A549 (cell line): ENCODE measurements at regions not wholly inside any gene's neighbourhood (a gene's known extent, or its start where the extent isn't known, plus 50 kb on each side); places are given as distances from the start of the nearest gene placed in this dataset.
"Not testable (repeated sequence)": the region's sequence is repeated elsewhere in the genome, so short reads cannot be mapped to it uniquely, and the experiment has no call there.

Experiments used
- ATAC-seq, 2 experiments: fragments of 200-7000 bp in 1 of 2; fragments of >200 bp in 1 of 2; cut with Nextera tagmentation in 1 of 2; cut with Tn5 transposase in 1 of 2; 3 replicates each; pipeline versions ENCODE4 v1.8.0 to v1.9.1; 2018 to 2020; ENCODE audit warnings: mild to moderate bottlenecking in 1 of 2, moderate library complexity in 1 of 2
- CTCF ChIA-PET: fragments of 300-600 bp; sonication (Branson Sonifier 250); formaldehyde crosslinking; extraction: SDS; loops from one replicate; lab custom pipeline; 2021; ENCODE audit warnings: antibody characterized with exemption, inconsistent platforms; lab: Yijun Ruan, JAX
- POLR2A ChIA-PET: fragments of 350-600 bp; formaldehyde crosslinking; extraction: SDS; loops from one replicate; lab custom pipeline; 2021; ENCODE audit warnings: antibody characterized with exemption, inconsistent platforms; lab: Yijun Ruan, JAX
- DNase-seq, 2 experiments: peaks; one replicate each; pipeline versions ENCODE4 v3.0.0 to v3.0.0-alpha.2; 2011 to 2016; ENCODE audit warnings: low read depth in 1 of 2, low spot score in 1 of 2
- FAIRE-seq: peaks from 2 replicates; lab custom pipeline; 2011; peaks lifted over from hg19 to GRCh38; lab: Jason Lieb, UNC
- H3K27ac ChIP-seq, 2 experiments: fragments of >200 bp; sonication (Bioruptor Twin); formaldehyde crosslinking; 3 replicates each; pipeline ENCODE4 v1.5.1; 2016 to 2017
- H3K4me1 ChIP-seq: fragments of >200 bp; sonication (Bioruptor Twin); formaldehyde crosslinking; 3 replicates; pipeline ENCODE4 v1.6.1; 2016
- H3K4me2 ChIP-seq: fragments of >200 bp; sonication (Bioruptor Twin); formaldehyde crosslinking; 3 replicates; pipeline ENCODE4 v1.6.1; 2016
- H3K4me3 ChIP-seq: fragments of >200 bp; sonication (Bioruptor Twin); formaldehyde crosslinking; 3 replicates; pipeline ENCODE4 v1.5.1; 2016
- H3K9me3 ChIP-seq: fragments of >200 bp; sonication (Bioruptor Twin); formaldehyde crosslinking; 3 replicates; pipeline ENCODE4 v1.6.1; 2016
- CBX8 ChIP-seq: fragments of 200-600 bp; sonication (generic); IDR thresholded peaks from 2 replicates; pipeline ENCODE4 v1.6.1; 2016
- CEBPB ChIP-seq, 2 experiments: fragments of >200 bp in 1 of 2; sonication (Bioruptor Twin) in 1 of 2; formaldehyde crosslinking in 1 of 2; IDR thresholded peaks; 2 replicates each; pipeline ENCODE4 v1.6.1; 2012 to 2016
- E2F6 ChIP-seq: IDR thresholded peaks from 2 replicates; pipeline ENCODE4 v1.6.1; 2012; ENCODE audit warnings: low read depth, borderline replicate concordance
- EHMT2 ChIP-seq: fragments of 200-600 bp; sonication (generic); IDR thresholded peaks from 2 replicates; pipeline ENCODE4 v1.6.1; 2016; ENCODE audit warnings: antibody characterized with exemption, low read depth, mild to moderate bottlenecking, moderate library complexity
- ELK1 ChIP-seq: fragments of 150-350 bp; IDR thresholded peaks from 2 replicates; pipeline ENCODE4 v1.6.1; 2014; ENCODE audit warnings: low read depth, mild to moderate bottlenecking, low read length
- ESRRA ChIP-seq: fragments of 150-350 bp; IDR thresholded peaks from 2 replicates; pipeline ENCODE4 v1.6.1; 2014; ENCODE audit warnings: mild to moderate bottlenecking, low read length, borderline replicate concordance
- FOSB ChIP-seq: fragments of 250-450 bp; sonication (Bioruptor Pico); IDR thresholded peaks from 2 replicates; pipeline ENCODE4 v1.5.0; 2020; ENCODE audit warnings: mild to moderate bottlenecking, moderate library complexity
- GATA3 ChIP-seq: IDR thresholded peaks from 2 replicates; pipeline ENCODE4 v1.6.1; 2012; ENCODE audit warnings: borderline replicate concordance
- HES2 ChIP-seq: fragments of >200 bp; sonication (Bioruptor Twin); formaldehyde crosslinking; IDR thresholded peaks from 2 replicates; pipeline ENCODE4 v1.6.1; 2016
- HMGXB4 ChIP-seq: fragments of 250-450 bp; sonication (Bioruptor Pico); IDR thresholded peaks from 2 replicates; pipeline ENCODE4 v1.5.0; 2021; ENCODE audit warnings: mild to moderate bottlenecking, moderate library complexity, borderline replicate concordance
- HOXB5 ChIP-seq: fragments of 250-450 bp; sonication (Bioruptor Pico); IDR thresholded peaks from 2 replicates; pipeline ENCODE4 v1.5.0; 2020; ENCODE audit warnings: mild to moderate bottlenecking, moderate library complexity
- JUN ChIP-seq, 2 experiments: fragments of >200 bp; sonication (Bioruptor Twin); formaldehyde crosslinking; IDR thresholded peaks; 2 replicates in 1 of 2; 3 replicates in 1 of 2; pipeline ENCODE4 v1.6.1; 2016 to 2017
- MAFK ChIP-seq: fragments of 450-650 bp; IDR thresholded peaks from 2 replicates; pipeline ENCODE4 v1.6.1; 2014; ENCODE audit not compliant: partially characterized antibody
- MAZ ChIP-seq: fragments of 150-350 bp; IDR thresholded peaks from 2 replicates; pipeline ENCODE4 v1.6.1; 2014; ENCODE audit warnings: antibody characterized with exemption, low read depth, low read length, borderline replicate concordance
- NFE2L2 ChIP-seq: fragments of 150-350 bp; conservative IDR thresholded peaks from 2 replicates; pipeline ENCODE4 v1.6.1; 2014; ENCODE audit warnings: low read length
- NR3C1 ChIP-seq: fragments of >200 bp; sonication (Bioruptor Twin); formaldehyde crosslinking; IDR thresholded peaks from 3 replicates; pipeline ENCODE4 v1.6.1; 2017
- PHF8 ChIP-seq: fragments of 200-600 bp; sonication (generic); IDR thresholded peaks from 2 replicates; pipeline ENCODE4 v1.6.1; 2016; ENCODE audit warnings: low read depth, mild to moderate bottlenecking, antibody characterized with exemption, moderate library complexity, borderline replicate concordance
- POLR2AphosphoS2 ChIP-seq: conservative IDR thresholded peaks from 2 replicates; pipeline ENCODE4 v1.6.1; 2012; ENCODE audit warnings: low read length, improper control_type of control experiment, inconsistent platforms
- RARB ChIP-seq: fragments of 250-450 bp; sonication (Bioruptor Pico); IDR thresholded peaks from 2 replicates; pipeline ENCODE4 v1.8.0; 2021; ENCODE audit warnings: mild to moderate bottlenecking, moderate library complexity
- RFX5 ChIP-seq: fragments of 450-650 bp; IDR thresholded peaks from 2 replicates; pipeline ENCODE4 v1.7.1; 2014; ENCODE audit warnings: antibody characterized with exemption, mild to moderate bottlenecking, moderate library complexity
- RNF2 ChIP-seq: fragments of 200-600 bp; sonication (generic); IDR thresholded peaks from 2 replicates; pipeline ENCODE4 v1.6.1; 2016; ENCODE audit warnings: low read depth, mild to moderate bottlenecking, antibody characterized with exemption, moderate library complexity, borderline replicate concordance
- SMC3 ChIP-seq: fragments of >200 bp; sonication (Bioruptor Twin); formaldehyde crosslinking; IDR thresholded peaks from 3 replicates; pipeline ENCODE4 v1.6.1; 2018; ENCODE audit warnings: inconsistent platforms
- SREBF2 ChIP-seq: fragments of 450-650 bp; IDR thresholded peaks from 2 replicates; pipeline ENCODE4 v1.6.1; 2014; ENCODE audit warnings: mild to moderate bottlenecking, moderate library complexity
- USF2 ChIP-seq: fragments of 450-650 bp; IDR thresholded peaks from 2 replicates; pipeline ENCODE4 v1.6.1; 2014; ENCODE audit warnings: antibody characterized with exemption
- ZC3H11A ChIP-seq: fragments of 450-650 bp; IDR thresholded peaks from 2 replicates; pipeline ENCODE4 v1.6.1; 2014; ENCODE audit warnings: antibody characterized with exemption, mild to moderate bottlenecking
- WGBS: methylation state at CpG from one replicate; pipeline ENCODE4 v1.1.6; 2017; ENCODE audit errors: missing lambda C conversion rate; 5-methylcytosine and 5-hydroxymethylcytosine counted together

GRCh38 chrX:98296129-98296528 is 1412.4 kb downstream of the RPA4 start:
- peak; percentile 62 for TF ChIP-seq MAFK
- no peak for TF ChIP-seq SREBF2
- TF ChIP-seq NR3C1 = no peak
- TF ChIP-seq HOXB5 = no peak
- no peak for TF ChIP-seq ZC3H11A
- TF ChIP-seq, all 56 proteins: peak for 1
- CTCF ChIA-PET = no interaction called here
- no peak for ATAC-seq

GRCh38 chrX:98299785-98300184 is 1416.1 kb downstream of the RPA4 start:
- POLR2A ChIA-PET = no interaction called here
- DNase-seq = peak in 1 of 2 experiments; percentile 1
- H3K27ac ChIP-seq = no peak overlapping the region
- CTCF ChIA-PET = no interaction called here
- no peaks in the 10 kb centered on the region for H3K4me1 ChIP-seq
- H3K4me3 ChIP-seq = no peak overlapping the region
- H3K9me3 ChIP-seq = no peaks in the 10 kb centered on the region
- TF ChIP-seq MAFK (no peak), NFE2L2 (no peak), ELK1 (no peak), FOSB (CRISPR knock-in tag) (no peak), MAZ (no peak), CBX8 (no peak), GATA3 (no peak), POLR2AphosphoS2 (no peak), ESRRA (no peak), SMC3 (no peak)
- peak; percentile 88 for FAIRE-seq
- ATAC-seq = no peak
- H3K4me2 ChIP-seq = no peak overlapping the region

More at GRCh38 chrX:98296129-98296528, 1412.4 kb downstream of the RPA4 start:
- H3K4me1 ChIP-seq = no peaks in the 10 kb centered on the region
- no peaks in the 10 kb centered on the region for H3K9me3 ChIP-seq
- H3K27ac ChIP-seq = no peak overlapping the region
- POLR2A ChIA-PET = no interaction called here
- H3K4me3 ChIP-seq = no peak overlapping the region
- FAIRE-seq = no peak
- WGBS = 6% methylated on average over 2 of the region's 2 CpGs
- no peak for DNase-seq
- no peak overlapping the region for H3K4me2 ChIP-seq

- ATAC-seq, DNase-seq, H3K4me2 ChIP-seq, CTCF ChIA-PET, H3K4me3 ChIP-seq, H3K9me3 ChIP-seq, H3K27ac ChIP-seq, H3K4me1 ChIP-seq, POLR2A ChIA-PET, FAIRE-seq: not testable (repeated sequence)
- WGBS = 20% methylated on average over 2 of the region's 13 CpGs
Observed at GRCh38 chrX:98300536-98300935, 1416.8 kb downstream of the RPA4 start.

GRCh38 chrX:98331407-98331806 is 1447.7 kb downstream of the RPA4 start:
- H3K27ac ChIP-seq = no peak overlapping the region
- WGBS = 0% methylated on average over 2 of the region's 2 CpGs
- no peak for FAIRE-seq
- H3K4me2 ChIP-seq = no peak overlapping the region
- DNase-seq = no peak
- POLR2A ChIA-PET = no interaction called here
- CTCF ChIA-PET = no interaction called here
- H3K4me3 ChIP-seq = no peak overlapping the region
- ATAC-seq = no peak
- peak; percentile 36 for TF ChIP-seq MAFK
- TF ChIP-seq EHMT2 = no peak
- TF ChIP-seq RFX5 = no peak
- no peaks in the 10 kb centered on the region for H3K4me1 ChIP-seq
- no peaks in the 10 kb centered on the region for H3K9me3 ChIP-seq

- ATAC-seq (no peak), DNase-seq (no peak), FAIRE-seq (no peak)
- H3K4me2 ChIP-seq = no peak overlapping the region
- H3K9me3 ChIP-seq = no peaks in the 10 kb centered on the region
- ChIA-PET POLR2A (no interaction called here), CTCF (no interaction called here)
- no peak overlapping the region for H3K27ac ChIP-seq
- H3K4me1 ChIP-seq = no peaks in the 10 kb centered on the region
- no peak overlapping the region for H3K4me3 ChIP-seq
- WGBS = 8% methylated on average over 2 of the region's 2 CpGs
- TF ChIP-seq RARB (CRISPR knock-in tag) (no peak), HES2 (no peak), SREBF2 (no peak), POLR2AphosphoS2 (no peak), USF2 (no peak), RNF2 (no peak), E2F6 (no peak), PHF8 (no peak), JUN (IDR thresholded peaks at IDR 0.05) (no peak), HMGXB4 (no peak), CEBPB (IDR thresholded peaks at IDR 0.05) (no peak)
Observed at GRCh38 chrX:98338544-98338943, 1454.8 kb downstream of the RPA4 start.
